GM12878 (cell line): ENCODE measurements at regions not wholly inside any gene's neighbourhood (a gene's known extent, or its start where the extent isn't known, plus 50 kb on each side); places are given as distances from the start of the nearest gene placed in this dataset.

Experiments
- ATAC-seq: fragments of 200-7000 bp; cut with Tn5 transposase; 3 replicates; pipeline ENCODE4 v1.9.1; 2020; ENCODE audit warnings: mild to moderate bottlenecking, moderate library complexity
- BruUV-seq: library from RNA; stranded (reverse); fragments of 400-500 nt; replicated peaks from 2 replicates; lab custom pipeline; 2021; lab: Mats Ljungman, UMichigan
- CTCF ChIA-PET: fragments of 300-600 bp; sonication (Branson Sonifier 250); formaldehyde crosslinking; extraction: SDS; loops from one replicate; lab custom pipeline; 2021; ENCODE audit warnings: inconsistent platforms; lab: Yijun Ruan, JAX
- POLR2A ChIA-PET: fragments of 350-600 bp; formaldehyde crosslinking; extraction: SDS; loops from one replicate; lab custom pipeline; 2021; ENCODE audit warnings: inconsistent platforms; lab: Charles Lee
- RAD21 ChIA-PET: fragments of 300-600 bp; sonication (Branson Sonifier 250); formaldehyde crosslinking; loops from one replicate; lab custom pipeline; 2023; ENCODE audit warnings: antibody characterized with exemption; ENCODE audit not compliant: unreplicated experiment; lab: Charles Lee
- SMC1A ChIA-PET: fragments of 300-600 bp; sonication (Branson Sonifier 250); formaldehyde crosslinking; loops from one replicate; lab custom pipeline; 2023; ENCODE audit not compliant: unreplicated experiment, uncharacterized antibody; lab: Charles Lee
- DNase-seq: peaks from one replicate; pipeline ENCODE4 v3.0.0-alpha.2; 2011; ENCODE audit warnings: low read depth, low spot score
- FAIRE-seq: peaks from 3 replicates; lab custom pipeline; 2011; peaks lifted over from hg19 to GRCh38; lab: Jason Lieb, UNC
- H2AFZ ChIP-seq: 2 replicates; pipeline ENCODE4 v1.6.0; 2011; ENCODE audit warnings: low read depth, low read length, control low read depth; ENCODE audit not compliant: control insufficient read depth
- H3K27ac ChIP-seq: 2 replicates; pipeline ENCODE4 v1.5.1; 2011; ENCODE audit warnings: control low read depth; ENCODE audit not compliant: control insufficient read depth, insufficient read depth
- H3K27me3 ChIP-seq, 2 experiments: replicated peaks in 1 of 2; 2 replicates each; pipeline versions ENCODE4 v1.6.0 to v1.6.1; 2011; ENCODE audit warnings: low read length in 1 of 2; ENCODE audit not compliant: control insufficient read depth in 2 of 2, insufficient read depth in 2 of 2
- H3K36me3 ChIP-seq, 2 experiments: 2 replicates each; pipeline ENCODE4 v1.5.1; 2011; ENCODE audit warnings: low read length in 1 of 2; ENCODE audit not compliant: control insufficient read depth in 2 of 2, insufficient read depth in 2 of 2
- H3K4me1 ChIP-seq: 2 replicates; pipeline ENCODE4 v1.6.1; 2011; ENCODE audit warnings: mild to moderate bottlenecking, low read length, moderate library complexity, mixed read lengths; ENCODE audit not compliant: control insufficient read depth, insufficient read depth
- H3K4me2 ChIP-seq: 2 replicates; pipeline ENCODE4 v1.6.0; 2011; ENCODE audit warnings: control low read depth; ENCODE audit not compliant: control insufficient read depth, insufficient read depth
- H3K4me3 ChIP-seq: fragments of 200-600 bp; sonication (generic); 2 replicates; pipeline ENCODE4 v1.5.1; 2016
- H3K79me2 ChIP-seq: 2 replicates; pipeline ENCODE4 v1.6.0; 2011; ENCODE audit warnings: low read length; ENCODE audit not compliant: control insufficient read depth, insufficient read depth
- H3K9ac ChIP-seq: 2 replicates; pipeline ENCODE4 v1.8.0; 2011; ENCODE audit warnings: low read length, control low read depth, mixed read lengths; ENCODE audit not compliant: control insufficient read depth, insufficient read depth
- H3K9me3 ChIP-seq: replicated peaks from 3 replicates; pipeline ENCODE4 v1.5.1; 2011; ENCODE audit warnings: mild to moderate bottlenecking, low read length; ENCODE audit not compliant: control insufficient read depth, insufficient read depth
- H4K20me1 ChIP-seq: 2 replicates; pipeline ENCODE4 v1.6.0; 2011; ENCODE audit not compliant: control insufficient read depth, insufficient read depth
- CHD4 ChIP-seq: fragments of 200-600 bp; sonication (generic); IDR thresholded peaks from 2 replicates; pipeline ENCODE4 v1.6.1; 2016; ENCODE audit warnings: mild to moderate bottlenecking
- ETV6 ChIP-seq, 2 experiments: fragments of 450-650 bp in 1 of 2; IDR thresholded peaks in 1 of 2; conservative IDR thresholded peaks in 1 of 2; 2 replicates each; pipeline ENCODE4 v1.6.1; 2014; ENCODE audit warnings: antibody characterized with exemption in 1 of 2, borderline replicate concordance in 1 of 2, low read depth in 1 of 2, mild to moderate bottlenecking in 1 of 2, moderate library complexity in 1 of 2
- EZH2 ChIP-seq: IDR thresholded peaks from 2 replicates; pipeline ENCODE4 v1.6.1; 2012; ENCODE audit warnings: low read depth, mild to moderate bottlenecking, control low read depth, inconsistent platforms, low read length, borderline replicate concordance; ENCODE audit not compliant: control insufficient read depth
- MEF2B ChIP-seq: fragments of 450-650 bp; IDR thresholded peaks from 2 replicates; pipeline ENCODE4 v1.6.1; 2018; ENCODE audit warnings: mild to moderate bottlenecking, moderate library complexity; ENCODE audit not compliant: partially characterized antibody, poor library complexity, severe bottlenecking
- NBN ChIP-seq: fragments of 450-650 bp; IDR thresholded peaks from 2 replicates; pipeline ENCODE4 v1.6.1; 2016
- NFXL1 ChIP-seq: fragments of 450-650 bp; IDR thresholded peaks from 2 replicates; pipeline ENCODE4 v1.6.1; 2017; ENCODE audit warnings: antibody characterized with exemption, mild to moderate bottlenecking, borderline replicate concordance
- SMARCA5 ChIP-seq: fragments of 450-650 bp; IDR thresholded peaks from 2 replicates; pipeline ENCODE4 v1.6.1; 2017; ENCODE audit warnings: mild to moderate bottlenecking
- SREBF2 ChIP-seq: IDR thresholded peaks from 2 replicates; pipeline ENCODE4 v1.6.1; 2012; ENCODE audit warnings: mild to moderate bottlenecking, low read length
- SRF ChIP-seq, 2 experiments: IDR thresholded peaks; 2 replicates each; pipeline ENCODE4 v1.6.1; 2011; ENCODE audit warnings: low read depth in 2 of 2, low read length in 2 of 2, mild to moderate bottlenecking in 1 of 2, moderate library complexity in 1 of 2
- SUPT20H ChIP-seq: IDR thresholded peaks from 2 replicates; pipeline ENCODE4 v1.6.1; 2011; ENCODE audit warnings: low read depth, mild to moderate bottlenecking, low read length, moderate library complexity, borderline replicate concordance; ENCODE audit not compliant: control insufficient read depth
- ZBED1 ChIP-seq: IDR thresholded peaks from 2 replicates; pipeline ENCODE4 v1.6.1; 2016; ENCODE audit warnings: borderline replicate concordance
- WGBS: methylation state at CpG from one replicate; pipeline ENCODE4 v1.1.6; 2016; ENCODE audit warnings: low lambda C conversion rate; ENCODE audit not compliant: insufficient replicate concordance, insufficient coverage; ENCODE audit errors: missing lambda C conversion rate; 5-methylcytosine and 5-hydroxymethylcytosine counted together
- in situ Hi-C: fragments of 300-500 bp; cut with MboI; formaldehyde crosslinking; loops from 9 replicates; pipeline ENCODE4 v1.14.3; 2018; ENCODE audit warnings: mixed read lengths
- intact Hi-C: fragments of 100-400 bp; cut with micrococcal nuclease; formaldehyde crosslinking; loops from one replicate; pipeline ENCODE4 v1.14.2; 2022; ENCODE audit not compliant: unreplicated experiment
- TF ChIP-seq, protein P1 (sequence below): fragments of 450-650 bp; IDR thresholded peaks from 2 replicates; pipeline ENCODE4 v1.6.1; 2017; ENCODE audit warnings: mild to moderate bottlenecking, moderate library complexity
- TF ChIP-seq, protein P2 (sequence below): IDR thresholded peaks from 2 replicates; pipeline ENCODE4 v1.6.1; 2012; ENCODE audit warnings: low read depth, low read length, improper control_type of control experiment
- TF ChIP-seq, protein P3 (sequence below): fragments of 450-650 bp; IDR thresholded peaks from 2 replicates; pipeline ENCODE4 v1.6.1; 2016; ENCODE audit warnings: mild to moderate bottlenecking
- TF ChIP-seq, protein P4 (sequence below): IDR thresholded peaks from 2 replicates; pipeline ENCODE4 v1.6.1; 2011; ENCODE audit warnings: borderline replicate concordance, low read depth, mild to moderate bottlenecking, moderate library complexity, low read length; ENCODE audit not compliant: insufficient read depth, poor library complexity, severe bottlenecking

DNA sequence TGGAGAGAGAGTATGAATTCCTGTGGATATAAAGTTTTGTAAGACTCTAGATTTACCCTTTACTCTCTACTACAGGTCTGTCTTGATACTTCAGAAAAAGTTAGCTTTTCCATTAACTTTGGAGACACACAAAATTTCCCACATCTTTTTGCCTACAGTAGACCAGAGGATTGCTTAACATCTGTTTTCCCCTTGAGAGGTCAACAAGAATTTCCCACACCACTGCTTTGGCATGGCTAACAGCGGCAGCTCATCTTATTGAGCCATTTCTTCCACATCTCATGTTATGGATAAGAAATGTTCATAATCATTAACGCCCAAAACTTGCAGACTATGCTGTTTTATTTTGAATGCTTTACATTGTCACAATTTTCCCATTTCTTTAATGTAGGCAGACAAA lies 273.6 kb upstream of the RGPD4 start:
- in situ Hi-C loops, result no loop called here
- WGBS, result 5% methylated on average over 2 of the region's 2 CpGs

More for the DNA sequence above, 273.6 kb upstream of the RGPD4 start:
- TF ChIP-seq EZH2 (no peak), SUPT20H (no peak), ZBED1 (no peak), SREBF2 (no peak), NFXL1 (no peak), SMARCA5 (no peak), ETV6 (conservative IDR thresholded peaks at IDR 0.05 in 1 of 2, IDR thresholded peaks at IDR 0.05 in 1 of 2; ENCODE audit: borderline replicate concordance in 1 of 2, low read depth in 1 of 2) (no peak), CHD4 (no peak), MEF2B (no peak), NBN (no peak), SRF (IDR thresholded peaks at IDR 0.05; ENCODE audit: low read depth in 2 of 2, low read length in 2 of 2) (no peak)
- TF ChIP-seq, protein P1, sequence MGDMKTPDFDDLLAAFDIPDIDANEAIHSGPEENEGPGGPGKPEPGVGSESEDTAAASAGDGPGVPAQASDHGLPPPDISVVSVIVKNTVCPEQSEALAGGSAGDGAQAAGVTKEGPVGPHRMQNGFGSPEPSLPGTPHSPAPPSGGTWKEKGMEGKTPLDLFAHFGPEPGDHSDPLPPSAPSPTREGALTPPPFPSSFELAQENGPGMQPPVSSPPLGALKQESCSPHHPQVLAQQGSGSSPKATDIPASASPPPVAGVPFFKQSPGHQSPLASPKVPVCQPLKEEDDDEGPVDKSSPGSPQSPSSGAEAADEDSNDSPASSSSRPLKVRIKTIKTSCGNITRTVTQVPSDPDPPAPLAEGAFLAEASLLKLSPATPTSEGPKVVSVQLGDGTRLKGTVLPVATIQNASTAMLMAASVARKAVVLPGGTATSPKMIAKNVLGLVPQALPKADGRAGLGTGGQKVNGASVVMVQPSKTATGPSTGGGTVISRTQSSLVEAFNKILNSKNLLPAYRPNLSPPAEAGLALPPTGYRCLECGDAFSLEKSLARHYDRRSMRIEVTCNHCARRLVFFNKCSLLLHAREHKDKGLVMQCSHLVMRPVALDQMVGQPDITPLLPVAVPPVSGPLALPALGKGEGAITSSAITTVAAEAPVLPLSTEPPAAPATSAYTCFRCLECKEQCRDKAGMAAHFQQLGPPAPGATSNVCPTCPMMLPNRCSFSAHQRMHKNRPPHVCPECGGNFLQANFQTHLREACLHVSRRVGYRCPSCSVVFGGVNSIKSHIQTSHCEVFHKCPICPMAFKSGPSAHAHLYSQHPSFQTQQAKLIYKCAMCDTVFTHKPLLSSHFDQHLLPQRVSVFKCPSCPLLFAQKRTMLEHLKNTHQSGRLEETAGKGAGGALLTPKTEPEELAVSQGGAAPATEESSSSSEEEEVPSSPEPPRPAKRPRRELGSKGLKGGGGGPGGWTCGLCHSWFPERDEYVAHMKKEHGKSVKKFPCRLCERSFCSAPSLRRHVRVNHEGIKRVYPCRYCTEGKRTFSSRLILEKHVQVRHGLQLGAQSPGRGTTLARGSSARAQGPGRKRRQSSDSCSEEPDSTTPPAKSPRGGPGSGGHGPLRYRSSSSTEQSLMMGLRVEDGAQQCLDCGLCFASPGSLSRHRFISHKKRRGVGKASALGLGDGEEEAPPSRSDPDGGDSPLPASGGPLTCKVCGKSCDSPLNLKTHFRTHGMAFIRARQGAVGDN, result no peak
- TF ChIP-seq, protein P2, sequence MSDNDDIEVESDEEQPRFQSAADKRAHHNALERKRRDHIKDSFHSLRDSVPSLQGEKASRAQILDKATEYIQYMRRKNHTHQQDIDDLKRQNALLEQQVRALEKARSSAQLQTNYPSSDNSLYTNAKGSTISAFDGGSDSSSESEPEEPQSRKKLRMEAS, result no peak
- TF ChIP-seq, protein P3, sequence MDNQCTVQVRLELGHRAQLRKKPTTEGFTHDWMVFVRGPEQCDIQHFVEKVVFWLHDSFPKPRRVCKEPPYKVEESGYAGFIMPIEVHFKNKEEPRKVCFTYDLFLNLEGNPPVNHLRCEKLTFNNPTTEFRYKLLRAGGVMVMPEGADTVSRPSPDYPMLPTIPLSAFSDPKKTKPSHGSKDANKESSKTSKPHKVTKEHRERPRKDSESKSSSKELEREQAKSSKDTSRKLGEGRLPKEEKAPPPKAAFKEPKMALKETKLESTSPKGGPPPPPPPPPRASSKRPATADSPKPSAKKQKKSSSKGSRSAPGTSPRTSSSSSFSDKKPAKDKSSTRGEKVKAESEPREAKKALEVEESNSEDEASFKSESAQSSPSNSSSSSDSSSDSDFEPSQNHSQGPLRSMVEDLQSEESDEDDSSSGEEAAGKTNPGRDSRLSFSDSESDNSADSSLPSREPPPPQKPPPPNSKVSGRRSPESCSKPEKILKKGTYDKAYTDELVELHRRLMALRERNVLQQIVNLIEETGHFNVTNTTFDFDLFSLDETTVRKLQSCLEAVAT, result no peak
- TF ChIP-seq, protein P4, sequence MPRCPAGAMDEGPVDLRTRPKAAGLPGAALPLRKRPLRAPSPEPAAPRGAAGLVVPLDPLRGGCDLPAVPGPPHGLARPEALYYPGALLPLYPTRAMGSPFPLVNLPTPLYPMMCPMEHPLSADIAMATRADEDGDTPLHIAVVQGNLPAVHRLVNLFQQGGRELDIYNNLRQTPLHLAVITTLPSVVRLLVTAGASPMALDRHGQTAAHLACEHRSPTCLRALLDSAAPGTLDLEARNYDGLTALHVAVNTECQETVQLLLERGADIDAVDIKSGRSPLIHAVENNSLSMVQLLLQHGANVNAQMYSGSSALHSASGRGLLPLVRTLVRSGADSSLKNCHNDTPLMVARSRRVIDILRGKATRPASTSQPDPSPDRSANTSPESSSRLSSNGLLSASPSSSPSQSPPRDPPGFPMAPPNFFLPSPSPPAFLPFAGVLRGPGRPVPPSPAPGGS, result no peak
- no peaks in the 10 kb centered on the region for H3K9me3 ChIP-seq
- H3K9ac ChIP-seq, result no peak overlapping the region
- H3K79me2 ChIP-seq, result no peaks in the 10 kb centered on the region
- H3K27me3 ChIP-seq, result no peaks in the 10 kb centered on the region
- DNase-seq (no peak), ATAC-seq (no peak), FAIRE-seq (no peak)
- no peak overlapping the region for H3K4me3 ChIP-seq
- H3K27ac ChIP-seq, result no peak overlapping the region
- H4K20me1 ChIP-seq, result no peaks in the 10 kb centered on the region
- BruUV-seq, result no TSS peak
- H2AFZ ChIP-seq, result no peak overlapping the region
- ChIA-PET POLR2A (no interaction called here), RAD21 (no interaction called here), CTCF (no interaction called here), SMC1A (no interaction called here)
- no peaks in the 10 kb centered on the region for H3K36me3 ChIP-seq
- H3K4me1 ChIP-seq, result no peaks in the 10 kb centered on the region
- intact Hi-C loops, result no loop called here
- no peak overlapping the region for H3K4me2 ChIP-seq
